Non-pigmented ciliary epithelial cell (primary cell): ENCODE measurements at regions not wholly inside any gene's neighbourhood (a gene's known extent, or its start where the extent isn't known, plus 50 kb on each side); places are given as distances from the start of the nearest gene placed in this dataset.

ENCODE experiments used
- DNase-seq: peaks from one replicate; pipeline ENCODE4 v3.0.0-alpha.2; 2010; ENCODE audit warnings: low read depth

- DNase-seq: no peak
Measured at GRCh38 chr17:79443026-79443425, 167.8 kb downstream of the RBFOX3 start.

GRCh38 chr17:79441356-79442160 is 169.3 kb downstream of the RBFOX3 start:
- DNase-seq: no peak

- DNase-seq: no peak
Measured at GRCh38 chr17:79440251-79440650, 170.6 kb downstream of the RBFOX3 start.

- DNase-seq: no peak
Measured at GRCh38 chr17:79439493-79439892, 171.4 kb downstream of the RBFOX3 start.

- DNase-seq: no peak
Measured at GRCh38 chr17:79438546-79439334, 172.1 kb downstream of the RBFOX3 start.

- DNase-seq: no peak
Measured at GRCh38 chr17:79438058-79438457, 172.8 kb downstream of the RBFOX3 start.

GRCh38 chr17:79437081-79437480 is 173.8 kb downstream of the RBFOX3 start:
- no peak for DNase-seq

- no peak for DNase-seq
Measured at GRCh38 chr17:79435962-79436361, 174.9 kb downstream of the RBFOX3 start.

GRCh38 chr17:79435296-79435695 is 175.6 kb downstream of the RBFOX3 start:
- no peak for DNase-seq

GRCh38 chr17:79434215-79434614 is 176.6 kb downstream of the RBFOX3 start:
- DNase-seq: no peak

GRCh38 chr17:79433379-79433778 is 177.5 kb downstream of the RBFOX3 start:
- no peak for DNase-seq

GRCh38 chr17:79431175-79431574 is 179.7 kb downstream of the RBFOX3 start:
- DNase-seq: no peak

GRCh38 chr17:79429864-79430494 is 180.9 kb downstream of the RBFOX3 start:
- DNase-seq: no peak

GRCh38 chr17:79428988-79429387 is 181.9 kb downstream of the RBFOX3 start:
- DNase-seq: no peak

GRCh38 chr17:79427621-79428539 is 183.0 kb downstream of the RBFOX3 start:
- no peak for DNase-seq

GRCh38 chr17:79425686-79426085 is 185.2 kb downstream of the RBFOX3 start:
- no peak for DNase-seq

GRCh38 chr17:79424471-79425185 is 186.2 kb downstream of the RBFOX3 start:
- no peak for DNase-seq

- no peak for DNase-seq
Measured at GRCh38 chr17:79423811-79424465, 186.9 kb downstream of the RBFOX3 start.

GRCh38 chr17:79422236-79422635 is 188.6 kb downstream of the RBFOX3 start:
- DNase-seq: no peak
